ENCODE measurements at regions not wholly inside any gene's neighbourhood (a gene's known extent, or its start where the extent isn't known, plus 50 kb on each side); places are given as distances from the start of the nearest gene placed in this dataset.

- TF ChIP-seq TEAD4 (IDR thresholded peaks at IDR 0.05) (no peak), TCF12 (IDR thresholded peaks at IDR 0.05; ENCODE audit: low read depth) (no peak), YY1 (IDR thresholded peaks at IDR 0.05; ENCODE audit: low read depth) (no peak), EP300 (IDR thresholded peaks at IDR 0.05; ENCODE audit: borderline replicate concordance) (no peak), TAF1 (IDR thresholded peaks at IDR 0.05; ENCODE audit: low read depth) (no peak), CEBPB (IDR thresholded peaks at IDR 0.05) (no peak), MAX (IDR thresholded peaks at IDR 0.05) (no peak), USF1 (IDR thresholded peaks at IDR 0.05) (no peak), REST (IDR thresholded peaks at IDR 0.05; ENCODE audit: low read depth) (no peak), NFIC (IDR thresholded peaks at IDR 0.05) (no peak), CREB1 (IDR thresholded peaks at IDR 0.05; ENCODE audit: low read depth) (no peak), RAD21 (IDR thresholded peaks at IDR 0.05; ENCODE audit: low read depth) (no peak), EGR1 (IDR thresholded peaks at IDR 0.05) (no peak), FOXM1 (IDR thresholded peaks at IDR 0.05; ENCODE audit: borderline replicate concordance, low read depth) (no peak), ZBTB7A (IDR thresholded peaks at IDR 0.05; ENCODE audit: low read depth) (no peak)
Observed at GRCh38 chr6:74451953-74452352, 753.9 kb downstream of the COL12A1 start.

GRCh38 chr6:74448850-74449249 is 752.8 kb downstream of the CD109 start:
- no peak for TF ChIP-seq YY1 (IDR thresholded peaks at IDR 0.05; ENCODE audit: low read depth)
- TF ChIP-seq MAX (IDR thresholded peaks at IDR 0.05) = no peak
- no peak for TF ChIP-seq TAF1 (IDR thresholded peaks at IDR 0.05; ENCODE audit: low read depth)
- no peak for TF ChIP-seq EGR1 (IDR thresholded peaks at IDR 0.05)
- no peak for TF ChIP-seq CREB1 (IDR thresholded peaks at IDR 0.05; ENCODE audit: low read depth)
- no peak for TF ChIP-seq NFIC (IDR thresholded peaks at IDR 0.05)
- no peak for TF ChIP-seq REST (IDR thresholded peaks at IDR 0.05; ENCODE audit: low read depth)
- no peak for TF ChIP-seq EP300 (IDR thresholded peaks at IDR 0.05; ENCODE audit: borderline replicate concordance)
- no peak for TF ChIP-seq ZBTB7A (IDR thresholded peaks at IDR 0.05; ENCODE audit: low read depth)
- TF ChIP-seq FOXM1 (IDR thresholded peaks at IDR 0.05; ENCODE audit: borderline replicate concordance, low read depth) = no peak
- no peak for TF ChIP-seq CEBPB (IDR thresholded peaks at IDR 0.05)
- no peak for TF ChIP-seq RAD21 (IDR thresholded peaks at IDR 0.05; ENCODE audit: low read depth)
- no peak for TF ChIP-seq TEAD4 (IDR thresholded peaks at IDR 0.05)
- no peak for TF ChIP-seq TCF12 (IDR thresholded peaks at IDR 0.05; ENCODE audit: low read depth)
- TF ChIP-seq USF1 (IDR thresholded peaks at IDR 0.05) = no peak

- TF ChIP-seq ZBTB7A (IDR thresholded peaks at IDR 0.05; ENCODE audit: low read depth) (no peak), CREB1 (IDR thresholded peaks at IDR 0.05; ENCODE audit: low read depth) (no peak), TAF1 (IDR thresholded peaks at IDR 0.05; ENCODE audit: low read depth) (no peak), NFIC (IDR thresholded peaks at IDR 0.05) (no peak), MAX (IDR thresholded peaks at IDR 0.05) (no peak), CEBPB (IDR thresholded peaks at IDR 0.05) (no peak), TEAD4 (IDR thresholded peaks at IDR 0.05) (no peak), EGR1 (IDR thresholded peaks at IDR 0.05) (no peak), REST (IDR thresholded peaks at IDR 0.05; ENCODE audit: low read depth) (no peak), FOXM1 (IDR thresholded peaks at IDR 0.05; ENCODE audit: borderline replicate concordance, low read depth) (no peak), RAD21 (IDR thresholded peaks at IDR 0.05; ENCODE audit: low read depth) (no peak), YY1 (IDR thresholded peaks at IDR 0.05; ENCODE audit: low read depth) (no peak), TCF12 (IDR thresholded peaks at IDR 0.05; ENCODE audit: low read depth) (no peak), USF1 (IDR thresholded peaks at IDR 0.05) (no peak)
Observed at GRCh38 chr6:74447013-74447412, 751.0 kb downstream of the CD109 start.

Measured in Ishikawa (cell line).